HepG2 (cell line): ENCODE measurements at regions not wholly inside any gene's neighbourhood (a gene's known extent, or its start where the extent isn't known, plus 50 kb on each side); places are given as distances from the start of the nearest gene placed in this dataset.

ENCODE experiments used
- ATAC-seq: fragments of 200-7000 bp; cut with Tn5 transposase; 3 replicates; pipeline ENCODE4 v1.9.1; 2020; ENCODE audit warnings: mild to moderate bottlenecking, moderate library complexity
- BruUV-seq: library from RNA; stranded (reverse); fragments of 400-500 nt; replicated peaks from 2 replicates; lab custom pipeline; 2021; lab: Mats Ljungman, UMichigan
- CTCF ChIA-PET: fragments of 300-600 bp; formaldehyde crosslinking; extraction: SDS; loops from one replicate; lab custom pipeline; 2021; ENCODE audit warnings: low total read pairs, inconsistent platforms, low intra/inter-chr PET ratio; lab: Yijun Ruan, JAX
- POLR2A ChIA-PET: fragments of 350-600 bp; sonication (Branson Sonifier 250); formaldehyde crosslinking; loops from one replicate; lab custom pipeline; 2020; ENCODE audit warnings: antibody characterized with exemption, inconsistent platforms; lab: Yijun Ruan, JAX
- DNase-seq: peaks from one replicate; pipeline ENCODE4 v3.0.0-alpha.2; 2015; ENCODE audit warnings: low spot score
- FAIRE-seq: peaks from 3 replicates; lab custom pipeline; 2011; peaks lifted over from hg19 to GRCh38; lab: Jason Lieb, UNC
- H2AFZ ChIP-seq: one replicate; pipeline ENCODE4 v1.6.1; 2011; ENCODE audit warnings: low read length, inconsistent platforms
- H3K27ac ChIP-seq: fragments of 300-600 bp; 3 replicates; pipeline ENCODE4 v1.8.0; 2011; ENCODE audit warnings: mixed run types, mild to moderate bottlenecking, mixed read lengths, low read length, inconsistent platforms; ENCODE audit not compliant: insufficient read depth; ENCODE audit errors: extremely low read length
- H3K27me3 ChIP-seq, 2 experiments: fragments of 200-600 bp in 1 of 2; 2 replicates in 1 of 2; 3 replicates in 1 of 2; pipeline versions ENCODE4 v1.6.0 to v1.8.0; 2011; ENCODE audit warnings: low read length in 2 of 2, mild to moderate bottlenecking in 2 of 2, moderate library complexity in 2 of 2, inconsistent platforms in 1 of 2; ENCODE audit not compliant: insufficient read depth in 2 of 2, control insufficient read depth in 1 of 2
- H3K36me3 ChIP-seq, 2 experiments: fragments of 200-600 bp in 1 of 2; replicated peaks in 1 of 2; 2 replicates in 1 of 2; 3 replicates in 1 of 2; pipeline versions ENCODE4 v1.5.1 to v1.8.0; 2011; ENCODE audit warnings: low read length in 2 of 2, inconsistent platforms in 1 of 2; ENCODE audit not compliant: insufficient read depth in 2 of 2, control insufficient read depth in 1 of 2
- H3K4me1 ChIP-seq: 2 replicates; pipeline ENCODE4 v1.5.1; 2012; ENCODE audit warnings: low read length, inconsistent platforms; ENCODE audit not compliant: insufficient read depth
- H3K4me2 ChIP-seq: 2 replicates; pipeline ENCODE4 v1.6.0; 2011; ENCODE audit warnings: low read depth, low read length, inconsistent platforms
- H3K4me3 ChIP-seq, 3 experiments: fragments of 200-600 bp in 1 of 3; sonication (generic), shearing (Covaris generic) in 1 of 3; replicated peaks in 1 of 3; 2 replicates each; pipeline ENCODE4 v1.5.1; 2011 to 2016; ENCODE audit warnings: low read length in 3 of 3, inconsistent platforms in 2 of 3, low read depth in 2 of 3, mild to moderate bottlenecking in 2 of 3, control low read depth in 1 of 3, mixed read lengths in 1 of 3; ENCODE audit not compliant: insufficient read depth in 1 of 3
- H3K79me2 ChIP-seq: one replicate; pipeline ENCODE4 v1.6.1; 2011; ENCODE audit warnings: low read length, inconsistent platforms; ENCODE audit not compliant: insufficient read depth
- H3K9ac ChIP-seq: 2 replicates; pipeline ENCODE4 v1.6.0; 2011; ENCODE audit warnings: mild to moderate bottlenecking, low read depth, low read length, inconsistent platforms; ENCODE audit not compliant: insufficient read depth
- H3K9me3 ChIP-seq: 2 replicates; pipeline ENCODE4 v1.5.1; 2012; ENCODE audit warnings: mild to moderate bottlenecking, low read length
- H4K20me1 ChIP-seq: 2 replicates; pipeline ENCODE4 v1.6.0; 2011; ENCODE audit warnings: inconsistent platforms, mild to moderate bottlenecking, low read length, moderate library complexity; ENCODE audit not compliant: insufficient read depth
- CSRNP1 ChIP-seq: sonication (generic); formaldehyde crosslinking; IDR thresholded peaks from 2 replicates; pipeline ENCODE4 v1.8.1; 2023; ENCODE audit warnings: mild to moderate bottlenecking, missing genetic modification reagents
- FOSL1 ChIP-seq: sonication (generic); formaldehyde crosslinking; IDR thresholded peaks from 2 replicates; pipeline ENCODE4 v1.9.0; 2021; ENCODE audit warnings: missing genetic modification reagents, borderline replicate concordance
- GLMP ChIP-seq: sonication (generic); formaldehyde crosslinking; IDR thresholded peaks from 2 replicates; pipeline ENCODE4 v1.9.0; 2021; ENCODE audit warnings: missing genetic modification reagents, mild to moderate bottlenecking, borderline replicate concordance
- NFYB ChIP-seq: sonication (generic); formaldehyde crosslinking; IDR thresholded peaks from 2 replicates; pipeline ENCODE4 v1.4.0; 2020; ENCODE audit warnings: missing genetic modification reagents
- ONECUT2 ChIP-seq: sonication (generic); formaldehyde crosslinking; IDR thresholded peaks from 2 replicates; pipeline ENCODE4 v1.4.0; 2020; ENCODE audit warnings: missing genetic modification reagents
- SMARCC2 ChIP-seq: fragments of 450-650 bp; IDR thresholded peaks from 2 replicates; pipeline ENCODE4 v1.6.1; 2017; ENCODE audit warnings: antibody characterized with exemption, mild to moderate bottlenecking
- THAP8 ChIP-seq: sonication (generic); formaldehyde crosslinking; IDR thresholded peaks from 2 replicates; pipeline ENCODE4 v1.5.1; 2020; ENCODE audit warnings: missing genetic modification reagents, mild to moderate bottlenecking, borderline replicate concordance
- ZNF30 ChIP-seq: sonication (generic); formaldehyde crosslinking; IDR thresholded peaks from 2 replicates; pipeline ENCODE4 v1.5.0; 2020; ENCODE audit warnings: mild to moderate bottlenecking, missing genetic modification reagents
- ZNF501 ChIP-seq: sonication (generic); formaldehyde crosslinking; IDR thresholded peaks from 2 replicates; pipeline ENCODE4 v1.5.1; 2020; ENCODE audit warnings: mild to moderate bottlenecking, moderate library complexity, missing genetic modification reagents
- ZNF577 ChIP-seq: sonication (generic); formaldehyde crosslinking; IDR thresholded peaks from 2 replicates; pipeline ENCODE4 v1.4.0; 2020; ENCODE audit warnings: mild to moderate bottlenecking, low read depth, missing genetic modification reagents, borderline replicate concordance
- WGBS: methylation state at CpG from one replicate; pipeline ENCODE4 v1.1.6; 2017; ENCODE audit warnings: low lambda C conversion rate; 5-methylcytosine and 5-hydroxymethylcytosine counted together
- in situ Hi-C: cut with HindIII; loops from 2 replicates; pipeline ENCODE4 v1.10.0; 2017; ENCODE audit warnings: low pct_unique_long_range_greater_than_20kb; ENCODE audit not compliant: extremely low pct_ligation_motif_present
- intact Hi-C: fragments of 100-400 bp; cut with micrococcal nuclease; formaldehyde crosslinking; loops from one replicate; pipeline ENCODE4 v1.10.0; 2022; ENCODE audit not compliant: unreplicated experiment
- TF ChIP-seq, protein P1 (sequence below): sonication (generic); formaldehyde crosslinking; IDR thresholded peaks from 2 replicates; pipeline ENCODE4 v1.9.0; 2021; ENCODE audit warnings: missing genetic modification reagents, borderline replicate concordance
- TF ChIP-seq, protein P2 (sequence below): conservative IDR thresholded peaks from 2 replicates; pipeline ENCODE4 v1.6.1; 2018; ENCODE audit warnings: missing genetic modification reagents

GRCh38 chr2:118437501-118437900, 349.2 kb downstream of the INSIG2 start:
- no TSS peak for BruUV-seq
- Histone ChIP-seq H3K4me2 (no peak overlapping the region), H3K27ac (no peak overlapping the region), H3K9me3 (no peaks in the 10 kb centered on the region), H4K20me1 (no peaks in the 10 kb centered on the region), H3K27me3 (no peaks in the 10 kb centered on the region), H2AFZ (no peak overlapping the region), H3K36me3 (no peaks in the 10 kb centered on the region), H3K4me3 (no peak overlapping the region), H3K9ac (no peak overlapping the region), H3K4me1 (no peaks in the 10 kb centered on the region), H3K79me2 (no peaks in the 10 kb centered on the region)
- ChIA-PET CTCF (no interaction called here), POLR2A (no interaction called here)
- 0% methylated on average over 1 of the region's 1 CpG for WGBS
- FAIRE-seq (no peak), DNase-seq (no peak), ATAC-seq (no peak)
- in situ Hi-C loops (no loop called here), intact Hi-C loops (no loop called here)
- TF ChIP-seq THAP8 (CRISPR knock-in tag) (no peak), ZNF30 (CRISPR knock-in tag) (no peak), ZNF577 (no peak), GLMP (CRISPR knock-in tag) (no peak), ZNF501 (CRISPR knock-in tag) (no peak), NFYB (CRISPR knock-in tag) (no peak), FOSL1 (CRISPR knock-in tag) (no peak), ONECUT2 (CRISPR knock-in tag) (no peak), CSRNP1 (CRISPR knock-in tag) (no peak), SMARCC2 (no peak)
- TF ChIP-seq, protein P1, sequence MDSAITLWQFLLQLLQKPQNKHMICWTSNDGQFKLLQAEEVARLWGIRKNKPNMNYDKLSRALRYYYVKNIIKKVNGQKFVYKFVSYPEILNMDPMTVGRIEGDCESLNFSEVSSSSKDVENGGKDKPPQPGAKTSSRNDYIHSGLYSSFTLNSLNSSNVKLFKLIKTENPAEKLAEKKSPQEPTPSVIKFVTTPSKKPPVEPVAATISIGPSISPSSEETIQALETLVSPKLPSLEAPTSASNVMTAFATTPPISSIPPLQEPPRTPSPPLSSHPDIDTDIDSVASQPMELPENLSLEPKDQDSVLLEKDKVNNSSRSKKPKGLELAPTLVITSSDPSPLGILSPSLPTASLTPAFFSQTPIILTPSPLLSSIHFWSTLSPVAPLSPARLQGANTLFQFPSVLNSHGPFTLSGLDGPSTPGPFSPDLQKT (CRISPR knock-in tag) = no peak
- TF ChIP-seq, protein P2, sequence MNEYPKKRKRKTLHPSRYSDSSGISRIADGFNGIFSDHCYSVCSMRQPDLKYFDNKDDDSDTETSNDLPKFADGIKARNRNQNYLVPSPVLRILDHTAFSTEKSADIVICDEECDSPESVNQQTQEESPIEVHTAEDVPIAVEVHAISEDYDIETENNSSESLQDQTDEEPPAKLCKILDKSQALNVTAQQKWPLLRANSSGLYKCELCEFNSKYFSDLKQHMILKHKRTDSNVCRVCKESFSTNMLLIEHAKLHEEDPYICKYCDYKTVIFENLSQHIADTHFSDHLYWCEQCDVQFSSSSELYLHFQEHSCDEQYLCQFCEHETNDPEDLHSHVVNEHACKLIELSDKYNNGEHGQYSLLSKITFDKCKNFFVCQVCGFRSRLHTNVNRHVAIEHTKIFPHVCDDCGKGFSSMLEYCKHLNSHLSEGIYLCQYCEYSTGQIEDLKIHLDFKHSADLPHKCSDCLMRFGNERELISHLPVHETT (CRISPR knock-in tag) = no peak
